ENCODE measurements at regions not wholly inside any gene's neighbourhood (a gene's known extent, or its start where the extent isn't known, plus 50 kb on each side); places are given as distances from the start of the nearest gene placed in this dataset.

- no peak for TF ChIP-seq CTCF (IDR thresholded peaks at IDR 0.05; ENCODE audit: insufficient read depth, missing control alignments)
- DNase-seq (ENCODE audit: insufficient read length, low spot score) = no peak
- peak; percentile 97 for FAIRE-seq
These were observed 67.5 kb downstream of the MAP10 start for GRCh38 chr1:232872738-232873137.

- TF ChIP-seq CTCF (IDR thresholded peaks at IDR 0.05; ENCODE audit: insufficient read depth, missing control alignments) = no peak
- FAIRE-seq (no peak), DNase-seq (ENCODE audit: insufficient read length, low spot score) (no peak)
These were observed 68.2 kb downstream of the MAP10 start for GRCh38 chr1:232873412-232873811.

- DNase-seq (ENCODE audit: insufficient read length, low spot score) (no peak), FAIRE-seq (no peak)
- no peak for TF ChIP-seq CTCF (IDR thresholded peaks at IDR 0.05; ENCODE audit: insufficient read depth, missing control alignments)
These were observed 68.7 kb downstream of the MAP10 start for GRCh38 chr1:232873931-232874330.

- DNase-seq (ENCODE audit: insufficient read length, low spot score) (no peak), FAIRE-seq (no peak)
- TF ChIP-seq CTCF (IDR thresholded peaks at IDR 0.05; ENCODE audit: insufficient read depth, missing control alignments) = no peak
These were observed 70.3 kb downstream of the MAP10 start for GRCh38 chr1:232875536-232875935.

- no peak for TF ChIP-seq CTCF (IDR thresholded peaks at IDR 0.05; ENCODE audit: insufficient read depth, missing control alignments)
- no peak for DNase-seq (ENCODE audit: insufficient read length, low spot score)
- FAIRE-seq = no peak
These were observed 71.5 kb downstream of the MAP10 start for GRCh38 chr1:232876506-232877364.

GRCh38 chr1:232877365-232878028 lies 72.3 kb downstream of the MAP10 start:
- FAIRE-seq = no peak
- DNase-seq (ENCODE audit: insufficient read length, low spot score) = no peak
- TF ChIP-seq CTCF (IDR thresholded peaks at IDR 0.05; ENCODE audit: insufficient read depth, missing control alignments) = no peak

- TF ChIP-seq CTCF (IDR thresholded peaks at IDR 0.05; ENCODE audit: insufficient read depth, missing control alignments) = no peak
- FAIRE-seq = peak; percentile 25
These were observed 72.3 kb upstream of the NTPCR start for GRCh38 chr1:232878086-232878485.

More at GRCh38 chr1:232878086-232878485, 72.3 kb upstream of the NTPCR start:
- no peak for DNase-seq (ENCODE audit: insufficient read length, low spot score)
